Spleen (tissue), 7 donors: ENCODE measurements at regions not wholly inside any gene's neighbourhood (a gene's known extent, or its start where the extent isn't known, plus 50 kb on each side); places are given as distances from the start of the nearest gene placed in this dataset.

Experiments used
- POLR2A ChIP-seq, 3 donors: fragments of 450-650 bp; IDR thresholded peaks; one replicate each; pipeline ENCODE4 v1.5.1; 2017; ENCODE audit warnings: antibody characterized with exemption in 3 of 3, mild to moderate bottlenecking in 1 of 3
- POLR2AphosphoS5 ChIP-seq, 3 donors: sonication (generic); formaldehyde crosslinking; IDR thresholded peaks; one replicate each; pipeline ENCODE4 v1.5.1; 2017; ENCODE audit warnings: antibody characterized with exemption in 3 of 3
- TF ChIP-seq, protein P1 (sequence below), 11 experiments: fragments of 200-600 bp in 7 of 11; fragments of 450-650 bp in 4 of 11; sonication (generic) in 4 of 11; IDR thresholded peaks in 8 of 11; conservative IDR thresholded peaks in 3 of 11; 1 replicate in 7 of 11; 2 replicates in 4 of 11; pipeline versions ENCODE4 v1.4.0 to v1.8.0; 2016 to 2021; ENCODE audit warnings: antibody characterized with exemption in 11 of 11, inconsistent platforms in 4 of 11, mild to moderate bottlenecking in 1 of 11
- donor health status: DM: no; HTN: no; CAD: no; lungs with moderate emphysema.
- donor health status: DM: no; HTN: no; CAD: no.
- donor health status: DM: no; HTN: no; CAD: no.

DNA sequence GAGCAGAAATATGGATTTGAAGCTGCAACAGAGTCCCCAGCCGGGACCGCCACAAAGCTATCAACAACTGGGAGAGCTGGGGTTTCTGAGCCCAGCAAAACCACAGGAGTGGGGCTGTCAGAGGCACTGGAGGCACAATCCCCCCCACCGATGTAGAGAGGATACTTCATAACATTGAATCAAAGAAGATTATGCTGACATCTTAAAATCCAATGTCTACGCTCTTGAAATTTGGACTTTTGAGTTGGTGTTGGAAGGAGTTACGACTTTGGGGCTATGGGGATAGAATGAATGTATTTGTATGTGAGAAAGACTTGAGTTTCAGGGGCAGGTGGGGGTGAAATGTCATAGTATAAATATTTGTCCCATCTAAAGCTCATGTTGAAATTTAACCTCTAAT lies 1121.6 kb upstream of the CDH8 start:
- TF ChIP-seq, protein P1, sequence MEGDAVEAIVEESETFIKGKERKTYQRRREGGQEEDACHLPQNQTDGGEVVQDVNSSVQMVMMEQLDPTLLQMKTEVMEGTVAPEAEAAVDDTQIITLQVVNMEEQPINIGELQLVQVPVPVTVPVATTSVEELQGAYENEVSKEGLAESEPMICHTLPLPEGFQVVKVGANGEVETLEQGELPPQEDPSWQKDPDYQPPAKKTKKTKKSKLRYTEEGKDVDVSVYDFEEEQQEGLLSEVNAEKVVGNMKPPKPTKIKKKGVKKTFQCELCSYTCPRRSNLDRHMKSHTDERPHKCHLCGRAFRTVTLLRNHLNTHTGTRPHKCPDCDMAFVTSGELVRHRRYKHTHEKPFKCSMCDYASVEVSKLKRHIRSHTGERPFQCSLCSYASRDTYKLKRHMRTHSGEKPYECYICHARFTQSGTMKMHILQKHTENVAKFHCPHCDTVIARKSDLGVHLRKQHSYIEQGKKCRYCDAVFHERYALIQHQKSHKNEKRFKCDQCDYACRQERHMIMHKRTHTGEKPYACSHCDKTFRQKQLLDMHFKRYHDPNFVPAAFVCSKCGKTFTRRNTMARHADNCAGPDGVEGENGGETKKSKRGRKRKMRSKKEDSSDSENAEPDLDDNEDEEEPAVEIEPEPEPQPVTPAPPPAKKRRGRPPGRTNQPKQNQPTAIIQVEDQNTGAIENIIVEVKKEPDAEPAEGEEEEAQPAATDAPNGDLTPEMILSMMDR (IDR thresholded peaks at IDR 0.05 in 8 of 11, conservative IDR thresholded peaks at IDR 0.05 in 3 of 11), result no peak
- TF ChIP-seq POLR2AphosphoS5 (IDR thresholded peaks at IDR 0.05), result no peak
- TF ChIP-seq POLR2A (IDR thresholded peaks at IDR 0.05), result no peak
